DMS53 treated with DMSO at 0.1 percent for 48 hours (cell line): ENCODE measurements at regions not wholly inside any gene's neighbourhood (a gene's known extent, or its start where the extent isn't known, plus 50 kb on each side); places are given as distances from the start of the nearest gene placed in this dataset.
A peak's percentile ranks its signal among the peaks of the same experiment; 100 is the strongest.

Experiments
- DNase-seq: peaks from one replicate; lab custom pipeline; 2025; ENCODE audit not compliant: unreplicated experiment; lab: John Stamatoyannopoulos, UW

GRCh38 chr13:105201351-105201750 is 1334.1 kb downstream of the EFNB2 start:
- DNase-seq, result no peak

GRCh38 chr13:105200181-105200580 is 1335.3 kb downstream of the EFNB2 start:
- no peak for DNase-seq

- no peak for DNase-seq
Measured at GRCh38 chr13:105196052-105196451, 1339.4 kb downstream of the EFNB2 start.

GRCh38 chr13:105193026-105193425 is 1342.4 kb downstream of the EFNB2 start:
- DNase-seq, result no peak

- no peak for DNase-seq
Measured at GRCh38 chr13:105184201-105184600, 1351.3 kb downstream of the EFNB2 start.

GRCh38 chr13:105177265-105177900 is 1358.1 kb downstream of the EFNB2 start:
- no peak for DNase-seq

GRCh38 chr13:105170438-105170837 is 1365.0 kb downstream of the EFNB2 start:
- no peak for DNase-seq

GRCh38 chr13:105168295-105168694 is 1367.2 kb downstream of the EFNB2 start:
- DNase-seq, result no peak

GRCh38 chr13:105167385-105167784 is 1368.1 kb downstream of the EFNB2 start:
- no peak for DNase-seq

- DNase-seq, result no peak
Measured at GRCh38 chr13:105165449-105166125, 1369.9 kb downstream of the EFNB2 start.

GRCh38 chr13:105159841-105160240 is 1375.6 kb downstream of the EFNB2 start:
- peak; percentile 17 for DNase-seq

- no peak for DNase-seq
Measured at GRCh38 chr13:105153611-105154010, 1381.9 kb downstream of the EFNB2 start.

- no peak for DNase-seq
Measured at GRCh38 chr13:105151639-105152038, 1383.8 kb downstream of the EFNB2 start.

- no peak for DNase-seq
Measured at GRCh38 chr13:105147461-105147860, 1388.0 kb downstream of the EFNB2 start.

GRCh38 chr13:105144936-105145335 is 1390.5 kb downstream of the EFNB2 start:
- no peak for DNase-seq

GRCh38 chr13:105144020-105144419 is 1391.4 kb downstream of the EFNB2 start:
- no peak for DNase-seq

- DNase-seq, result no peak
Measured at GRCh38 chr13:105142556-105142955, 1392.9 kb downstream of the EFNB2 start.

GRCh38 chr13:105139380-105140285 is 1395.8 kb downstream of the EFNB2 start:
- peak; percentile 14 for DNase-seq

- DNase-seq, result no peak
Measured at GRCh38 chr13:105139048-105139379, 1396.4 kb downstream of the EFNB2 start.

- no peak for DNase-seq
Measured at GRCh38 chr13:105135852-105136615, 1399.4 kb downstream of the EFNB2 start.

GRCh38 chr13:105127732-105128131 is 1407.7 kb downstream of the EFNB2 start:
- DNase-seq, result no peak
